ENCODE measurements at regions not wholly inside any gene's neighbourhood (a gene's known extent, or its start where the extent isn't known, plus 50 kb on each side); places are given as distances from the start of the nearest gene placed in this dataset.

GRCh38 chr16:72657791-72658190 is 390.1 kb downstream of the ZFHX3 start (continued):
- TF ChIP-seq IFI16 (CRISPR knock-in tag; IDR thresholded peaks at IDR 0.05) (no peak), ATF4 (CRISPR knock-in tag; IDR thresholded peaks at IDR 0.05) (no peak), ZNF584 (CRISPR knock-in tag; IDR thresholded peaks at IDR 0.05; ENCODE audit: low read depth) (no peak), ELK3 (CRISPR knock-in tag; IDR thresholded peaks at IDR 0.05) (no peak), SMAD4 (CRISPR knock-in tag; conservative IDR thresholded peaks at IDR 0.05) (no peak), CXXC5 (CRISPR knock-in tag; IDR thresholded peaks at IDR 0.05) (no peak)

GRCh38 chr16:72657164-72657563 is 390.8 kb downstream of the ZFHX3 start:
- intact Hi-C loops (cut with micrococcal nuclease) (no loop called here), in situ Hi-C loops (cut with MboI) (no loop called here)
- POLR2A ChIA-PET: no interaction called here
- Histone ChIP-seq H3K4me3 (no peak overlapping the region), H3K27me3 (ENCODE audit: control insufficient read depth in 2 of 2, insufficient read depth in 2 of 2, low read length in 2 of 2) (no peaks in the 10 kb centered on the region), H3K4me1 (replicated peaks in 1 of 2; ENCODE audit: control insufficient read depth in 2 of 2, insufficient read depth in 2 of 2, low read length in 2 of 2) (no peaks in the 10 kb centered on the region; a peak in 1 of 5 replicates), H3K79me2 (ENCODE audit: control insufficient read depth, insufficient read depth, low read length) (peaks cover 24% of the 10 kb centered on the region), H4K20me1 (replicated peaks; ENCODE audit: control insufficient read depth, insufficient read depth, low read length) (no peaks in the 10 kb centered on the region), H3K4me2 (ENCODE audit: insufficient read depth, low read length) (no peak overlapping the region), H3K9me1 (ENCODE audit: control insufficient read depth, insufficient read depth, low read length) (no peaks in the 10 kb centered on the region), H3K9me3 (replicated peaks; ENCODE audit: control insufficient read depth, insufficient read depth, low read depth, low read length) (no peaks in the 10 kb centered on the region), H2AFZ (ENCODE audit: low read depth, low read length) (no peak overlapping the region), H3K9ac (ENCODE audit: insufficient read depth in 1 of 2, low read depth in 2 of 2, low read length in 2 of 2) (no peak overlapping the region), H3K36me3 (ENCODE audit: control insufficient read depth, insufficient read depth, low read length) (no peaks in the 10 kb centered on the region), H3K27ac (ENCODE audit: extremely low read depth, low read depth, low read length) (no peak overlapping the region)
- CTCF ChIA-PET (ENCODE audit: low intra/inter-chr PET ratio): no interaction called here
- no peak for FAIRE-seq
- 91% methylated on average over 1 of the region's 1 CpG for WGBS (ENCODE audit: insufficient coverage, low coverage, missing lambda C conversion rate)
- no peak for ATAC-seq
- DNase-seq (ENCODE audit: extremely low read depth in 1 of 4, low spot score in 3 of 4): no peak
- no TSS peak for BruUV-seq (replicated peaks)
- TF ChIP-seq REST (IDR thresholded peaks at IDR 0.05; ENCODE audit: borderline replicate concordance) (no peak), REST (CRISPR knock-in tag; IDR thresholded peaks at IDR 0.05; ENCODE audit: low read depth) (no peak), BCOR (IDR thresholded peaks at IDR 0.05) (no peak), RFX1 (IDR thresholded peaks at IDR 0.05) (no peak), RBM25 (IDR thresholded peaks at IDR 0.05; ENCODE audit: low read depth, low read length, severe bottlenecking) (peak; percentile 37), HMBOX1 (IDR thresholded peaks at IDR 0.05) (no peak)

All from K562 (cell line).